ENCODE measurements at regions not wholly inside any gene's neighbourhood (a gene's known extent, or its start where the extent isn't known, plus 50 kb on each side); places are given as distances from the start of the nearest gene placed in this dataset.

GRCh38 chr13:74229242-74229641 lies 95.0 kb upstream of the KLF12 start:
- H3K4me3 ChIP-seq (ENCODE audit: low read length), result no peak overlapping the region
- no peak for TF ChIP-seq CTCF (conservative IDR thresholded peaks at IDR 0.05; ENCODE audit: low read depth, low read length)
- DNase-seq (ENCODE audit: low read depth), result no peak

DNA sequence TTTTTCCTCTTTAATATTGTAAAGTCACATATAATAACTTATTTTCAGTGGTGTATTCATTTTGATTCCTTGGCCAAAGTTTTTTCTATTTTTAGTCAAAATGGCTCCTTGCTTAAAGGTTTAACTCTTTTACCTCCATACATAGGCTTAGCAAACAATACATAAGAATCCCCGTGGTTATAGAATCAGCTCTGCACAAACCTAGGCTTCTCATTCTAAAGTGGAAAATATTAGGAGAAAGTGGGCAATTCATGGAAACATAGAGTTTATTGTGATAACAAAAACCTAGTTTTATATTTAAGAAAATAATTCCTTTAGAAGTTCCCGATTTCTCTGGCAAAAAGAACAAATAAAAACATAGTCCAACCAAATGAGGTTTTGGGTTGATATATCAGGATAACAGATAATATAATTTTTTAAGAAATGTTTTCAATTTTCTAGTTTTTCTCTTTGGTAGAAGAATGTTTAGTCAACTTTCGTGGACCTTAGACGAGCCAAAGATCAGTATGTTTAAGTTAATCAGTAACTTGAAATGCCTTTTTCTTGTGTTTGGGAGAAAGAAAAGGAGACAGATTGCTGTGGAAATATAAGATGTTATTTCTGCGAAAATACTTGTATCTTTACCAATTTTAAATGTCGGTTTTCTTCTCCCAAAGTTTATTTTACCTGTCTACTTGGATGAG lies 93.4 kb upstream of the KLF12 start:
- no peak for TF ChIP-seq CTCF (conservative IDR thresholded peaks at IDR 0.05; ENCODE audit: low read depth, low read length)

DNA sequence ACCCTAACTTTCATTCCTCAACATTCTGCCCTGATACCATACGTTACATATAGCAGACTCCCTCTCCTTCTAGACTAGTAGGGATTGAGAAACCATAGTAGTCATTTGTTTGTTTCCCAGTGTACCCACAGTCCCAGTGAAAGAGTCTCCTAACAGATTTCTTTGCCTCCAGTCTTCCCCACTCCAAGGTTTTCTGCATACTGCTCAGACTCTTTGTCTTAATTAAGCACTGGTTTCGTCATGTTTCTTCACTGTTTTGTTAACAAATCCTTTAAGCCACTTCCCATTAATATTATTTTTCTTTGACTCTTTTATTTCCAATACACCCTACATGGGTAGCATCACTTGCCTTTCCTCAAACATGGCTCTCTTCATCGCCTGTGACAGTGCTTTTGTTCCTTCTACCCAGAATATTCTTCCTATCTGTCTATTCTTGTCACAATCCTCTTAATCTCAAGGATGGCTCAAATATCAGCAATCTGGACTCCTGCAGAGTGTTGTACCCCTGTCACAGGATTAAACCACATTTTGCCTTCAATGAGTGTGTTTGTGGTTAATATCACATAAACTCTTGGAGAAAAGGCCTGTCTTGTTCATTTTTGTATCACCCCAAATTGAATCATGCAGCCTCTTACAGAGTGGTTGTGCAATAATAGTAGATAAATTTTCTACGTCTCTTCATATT lies 92.7 kb upstream of the KLF12 start:
- TF ChIP-seq CTCF (conservative IDR thresholded peaks at IDR 0.05; ENCODE audit: low read depth, low read length), result no peak
- no peak overlapping the region for H3K4me3 ChIP-seq (ENCODE audit: low read length)
- no peak for DNase-seq (ENCODE audit: low read depth)

More for the DNA sequence above, 93.4 kb upstream of the KLF12 start:
- no peak for DNase-seq (ENCODE audit: low read depth)
- H3K4me3 ChIP-seq (ENCODE audit: low read length), result no peak overlapping the region

- TF ChIP-seq CTCF (conservative IDR thresholded peaks at IDR 0.05; ENCODE audit: low read depth, low read length), result no peak
- no peak overlapping the region for H3K4me3 ChIP-seq (ENCODE audit: low read length)
- no peak for DNase-seq (ENCODE audit: low read depth)
Observed at GRCh38 chr13:74221752-74222151, 87.5 kb upstream of the KLF12 start.

GRCh38 chr13:74219566-74219965 lies 85.4 kb upstream of the KLF12 start:
- TF ChIP-seq CTCF (conservative IDR thresholded peaks at IDR 0.05; ENCODE audit: low read depth, low read length), result no peak
- no peak overlapping the region for H3K4me3 ChIP-seq (ENCODE audit: low read length)
- no peak for DNase-seq (ENCODE audit: low read depth)

DNA sequence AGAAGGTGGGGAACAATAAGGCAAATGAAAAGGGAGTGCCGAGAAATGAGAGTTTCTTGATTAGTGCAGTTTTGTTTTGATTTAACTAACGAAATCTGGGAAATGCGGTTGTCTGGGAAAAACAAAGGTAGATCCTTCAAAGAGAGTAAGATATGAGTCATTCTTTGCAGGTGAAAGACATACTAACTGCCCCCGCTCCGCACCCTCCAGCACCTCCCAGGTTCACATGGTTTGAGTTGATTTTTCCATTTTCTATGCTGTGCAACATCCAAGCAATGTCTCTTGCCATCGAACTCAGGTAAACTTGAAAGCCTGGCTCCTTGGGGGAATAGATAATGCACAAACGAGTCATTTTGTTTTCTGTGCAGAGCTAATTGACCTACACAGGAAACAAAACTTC lies 84.1 kb upstream of the KLF12 start:
- H3K4me3 ChIP-seq (ENCODE audit: low read length), result no peak overlapping the region
- no peak for DNase-seq (ENCODE audit: low read depth)
- TF ChIP-seq CTCF (conservative IDR thresholded peaks at IDR 0.05; ENCODE audit: low read depth, low read length), result no peak

- no peak overlapping the region for H3K4me3 ChIP-seq (ENCODE audit: low read length)
- DNase-seq (ENCODE audit: low read depth), result no peak
- no peak for TF ChIP-seq CTCF (conservative IDR thresholded peaks at IDR 0.05; ENCODE audit: low read depth, low read length)
Observed at GRCh38 chr13:74217811-74218210, 83.6 kb upstream of the KLF12 start.

All from retinal pigment epithelial cell (primary cell).